ENCODE measurements at regions not wholly inside any gene's neighbourhood (a gene's known extent, or its start where the extent isn't known, plus 50 kb on each side); places are given as distances from the start of the nearest gene placed in this dataset.

DNA sequence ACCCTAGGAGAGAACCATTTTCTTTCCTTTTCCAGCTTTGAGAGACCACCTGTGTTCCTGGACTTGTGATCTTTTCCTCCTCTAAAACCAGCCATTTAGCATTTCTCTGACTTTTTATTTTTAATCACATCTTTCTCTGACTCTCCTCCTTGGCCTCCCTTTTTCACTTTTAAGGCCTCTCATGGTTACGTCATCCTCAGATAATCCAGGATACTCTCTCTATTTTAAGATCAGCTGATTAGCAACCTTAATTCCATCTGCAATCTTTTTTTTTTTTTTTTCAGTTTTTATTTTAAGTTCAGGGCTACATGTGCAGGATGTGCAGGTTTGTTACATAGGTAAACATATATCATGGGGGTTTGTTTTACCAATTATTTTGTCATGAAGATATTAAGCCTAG is 54.0 kb downstream of the RFPL4B start:
- TF ChIP-seq, protein P1, sequence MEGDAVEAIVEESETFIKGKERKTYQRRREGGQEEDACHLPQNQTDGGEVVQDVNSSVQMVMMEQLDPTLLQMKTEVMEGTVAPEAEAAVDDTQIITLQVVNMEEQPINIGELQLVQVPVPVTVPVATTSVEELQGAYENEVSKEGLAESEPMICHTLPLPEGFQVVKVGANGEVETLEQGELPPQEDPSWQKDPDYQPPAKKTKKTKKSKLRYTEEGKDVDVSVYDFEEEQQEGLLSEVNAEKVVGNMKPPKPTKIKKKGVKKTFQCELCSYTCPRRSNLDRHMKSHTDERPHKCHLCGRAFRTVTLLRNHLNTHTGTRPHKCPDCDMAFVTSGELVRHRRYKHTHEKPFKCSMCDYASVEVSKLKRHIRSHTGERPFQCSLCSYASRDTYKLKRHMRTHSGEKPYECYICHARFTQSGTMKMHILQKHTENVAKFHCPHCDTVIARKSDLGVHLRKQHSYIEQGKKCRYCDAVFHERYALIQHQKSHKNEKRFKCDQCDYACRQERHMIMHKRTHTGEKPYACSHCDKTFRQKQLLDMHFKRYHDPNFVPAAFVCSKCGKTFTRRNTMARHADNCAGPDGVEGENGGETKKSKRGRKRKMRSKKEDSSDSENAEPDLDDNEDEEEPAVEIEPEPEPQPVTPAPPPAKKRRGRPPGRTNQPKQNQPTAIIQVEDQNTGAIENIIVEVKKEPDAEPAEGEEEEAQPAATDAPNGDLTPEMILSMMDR (IDR thresholded peaks at IDR 0.05) = no peak
- TF ChIP-seq POLR2A (IDR thresholded peaks at IDR 0.05) = no peak
- Histone ChIP-seq H3K36me3 (no peaks in the 10 kb centered on the region), H3K4me1 (no peaks in the 10 kb centered on the region), H3K27ac (no peak overlapping the region), H3K9me3 (no peaks in the 10 kb centered on the region), H3K27me3 (no peaks in the 10 kb centered on the region), H3K4me3 (no peak overlapping the region)
- DNase-seq = no peak

DNA sequence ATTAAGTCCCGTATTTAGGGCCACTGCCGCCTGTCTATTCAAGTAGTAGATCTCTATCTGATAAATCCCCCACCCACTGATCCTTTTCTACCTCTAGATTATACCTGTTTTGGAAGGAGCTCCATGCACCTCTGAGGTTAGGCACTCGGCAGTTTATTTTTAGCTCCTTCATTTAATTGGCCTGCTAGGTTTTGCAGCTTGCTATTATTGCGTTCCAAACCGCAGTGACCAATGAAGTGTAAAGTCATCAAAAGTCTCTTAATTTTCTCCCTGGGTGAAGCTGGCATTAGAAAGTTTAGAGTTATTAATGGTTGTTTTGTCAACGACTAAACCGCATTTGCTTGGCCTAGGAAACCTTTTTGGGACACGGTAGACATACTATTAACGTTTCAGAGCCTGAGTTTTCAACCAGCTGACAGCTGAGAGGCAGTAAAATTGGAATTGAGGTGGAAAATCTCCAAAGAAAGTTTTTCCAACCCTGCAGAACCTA is 60.0 kb downstream of the RFPL4B start:
- Histone ChIP-seq H3K4me1 (no peaks in the 10 kb centered on the region), H3K36me3 (no peaks in the 10 kb centered on the region), H3K4me3 (no peak overlapping the region), H3K9me3 (no peaks in the 10 kb centered on the region), H3K27ac (no peak overlapping the region), H3K27me3 (no peaks in the 10 kb centered on the region)
- TF ChIP-seq POLR2A (IDR thresholded peaks at IDR 0.05) = no peak
- TF ChIP-seq, protein P1 (IDR thresholded peaks at IDR 0.05) = no peak
- no peak for DNase-seq

DNA sequence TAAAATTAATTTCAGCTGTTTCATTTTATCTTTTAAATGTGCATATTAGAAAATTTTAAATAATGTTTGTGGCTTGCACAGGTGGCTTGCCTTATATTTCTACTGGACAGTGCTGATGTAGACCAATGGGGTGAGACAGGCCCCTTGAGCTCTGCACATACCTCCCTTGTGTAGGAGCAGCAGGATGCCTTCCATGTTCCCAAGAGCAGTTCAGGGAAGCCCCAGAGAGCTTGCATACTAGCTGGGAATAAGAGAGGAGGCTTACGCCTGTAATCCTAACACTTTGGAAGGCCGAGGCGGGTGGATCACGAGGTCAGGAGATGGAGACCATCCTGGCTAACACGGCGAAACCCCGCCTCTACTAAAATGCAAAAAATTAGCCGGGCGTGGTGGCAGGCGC is 61.4 kb downstream of the RFPL4B start:
- Histone ChIP-seq H3K9me3 (no peaks in the 10 kb centered on the region), H3K4me3 (no peak overlapping the region), H3K36me3 (no peaks in the 10 kb centered on the region), H3K27ac (no peak overlapping the region), H3K27me3 (no peaks in the 10 kb centered on the region), H3K4me1 (no peaks in the 10 kb centered on the region)
- no peak for DNase-seq
- TF ChIP-seq, protein P1 (IDR thresholded peaks at IDR 0.05) = no peak

DNA sequence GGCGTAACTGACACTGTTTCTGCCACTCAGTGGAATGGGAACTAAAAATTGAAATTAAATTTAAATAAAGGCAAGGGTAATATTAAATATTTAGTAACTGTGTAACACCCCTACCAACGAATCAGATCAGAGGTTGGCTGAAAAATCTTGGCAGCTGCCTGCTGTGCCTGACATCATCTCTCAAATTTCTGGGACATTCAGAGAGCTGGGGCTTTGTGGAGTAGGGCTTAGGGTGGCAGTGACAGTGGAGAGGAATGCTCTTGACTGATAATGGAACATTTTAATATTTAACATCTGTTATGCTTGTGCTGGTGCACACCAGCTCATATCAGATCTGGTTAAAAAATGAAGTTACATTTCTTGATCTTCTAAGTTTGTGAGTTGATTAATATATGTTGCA is 62.2 kb downstream of the RFPL4B start:
- H3K4me3 ChIP-seq = no peak overlapping the region
- no peak overlapping the region for H3K27ac ChIP-seq
- H3K36me3 ChIP-seq = no peaks in the 10 kb centered on the region
- no peak for TF ChIP-seq POLR2A (IDR thresholded peaks at IDR 0.05)
- TF ChIP-seq, protein P1 (IDR thresholded peaks at IDR 0.05) = no peak
- DNase-seq = no peak
- H3K9me3 ChIP-seq = no peaks in the 10 kb centered on the region
- no peaks in the 10 kb centered on the region for H3K27me3 ChIP-seq
- H3K4me1 ChIP-seq = no peaks in the 10 kb centered on the region

DNA sequence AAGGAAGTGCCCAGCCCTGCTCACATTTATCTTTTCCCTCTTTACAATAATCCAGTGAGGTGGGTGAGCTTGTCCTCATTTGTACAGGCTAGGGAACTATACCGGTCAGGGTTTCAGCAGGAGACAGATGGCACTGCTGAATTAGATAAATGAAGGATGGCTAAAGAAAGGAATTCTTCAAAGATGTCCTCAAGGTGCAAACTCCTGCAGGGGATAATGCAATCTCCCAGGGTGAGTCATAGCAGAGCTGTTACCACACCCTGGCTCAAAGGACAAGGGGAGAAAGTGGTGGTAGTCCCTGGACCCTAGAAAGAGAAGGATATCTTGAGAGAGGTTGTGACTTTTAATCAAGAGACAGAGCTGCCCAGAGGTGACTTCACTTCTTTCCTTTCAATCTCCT is 66.7 kb downstream of the RFPL4B start:
- H3K4me1 ChIP-seq = no peaks in the 10 kb centered on the region
- DNase-seq = no peak
- no peak for TF ChIP-seq POLR2A (IDR thresholded peaks at IDR 0.05)
- TF ChIP-seq, protein P1 (IDR thresholded peaks at IDR 0.05) = no peak

DNA sequence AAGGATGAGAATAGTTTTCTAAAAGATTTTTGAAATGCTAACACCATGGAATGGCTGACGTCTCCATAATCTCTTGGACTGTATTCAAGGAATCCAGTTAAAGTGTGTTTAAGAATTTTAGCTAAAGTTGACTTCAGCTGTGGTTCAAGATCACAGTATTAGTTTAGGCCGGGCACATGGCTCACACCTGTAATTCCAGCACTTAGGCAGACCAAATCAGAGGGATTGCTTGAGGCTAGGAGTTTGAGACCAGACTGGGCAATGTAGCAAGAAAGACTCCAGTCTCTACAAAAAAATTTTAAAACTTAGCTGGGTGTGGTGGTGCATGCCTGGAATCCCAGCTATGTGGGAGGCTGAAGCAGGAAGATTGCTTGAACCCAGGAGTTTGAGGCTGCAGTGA is 68.2 kb downstream of the RFPL4B start:
- Histone ChIP-seq H3K36me3 (no peaks in the 10 kb centered on the region), H3K27ac (no peak overlapping the region), H3K9me3 (no peaks in the 10 kb centered on the region), H3K4me1 (no peaks in the 10 kb centered on the region), H3K27me3 (no peaks in the 10 kb centered on the region), H3K4me3 (no peak overlapping the region)
- no peak for TF ChIP-seq POLR2A (IDR thresholded peaks at IDR 0.05)
- TF ChIP-seq, protein P1 (IDR thresholded peaks at IDR 0.05) = no peak
- no peak for DNase-seq

More for the DNA sequence above, 66.7 kb downstream of the RFPL4B start:
- no peak overlapping the region for H3K4me3 ChIP-seq
- no peaks in the 10 kb centered on the region for H3K27me3 ChIP-seq
- H3K27ac ChIP-seq = no peak overlapping the region
- no peaks in the 10 kb centered on the region for H3K36me3 ChIP-seq
- H3K9me3 ChIP-seq = no peaks in the 10 kb centered on the region
